Mucosa of stomach (tissue), 1 donor: ENCODE measurements at regions not wholly inside any gene's neighbourhood (a gene's known extent, or its start where the extent isn't known, plus 50 kb on each side); places are given as distances from the start of the nearest gene placed in this dataset.

Experiments used
- H3K27me3 ChIP-seq: one replicate; pipeline ENCODE4 v1.7.0; 2013; ENCODE audit warnings: mild to moderate bottlenecking, low read length; ENCODE audit not compliant: control insufficient read depth, insufficient read depth
- H3K36me3 ChIP-seq: one replicate; pipeline ENCODE4 v1.7.0; 2013; ENCODE audit warnings: low read length; ENCODE audit not compliant: control insufficient read depth, insufficient read depth
- H3K4me1 ChIP-seq: one replicate; pipeline ENCODE4 v1.7.0; 2013; ENCODE audit warnings: mild to moderate bottlenecking, low read length; ENCODE audit not compliant: control insufficient read depth, insufficient read depth
- H3K4me3 ChIP-seq: one replicate; pipeline ENCODE4 v1.7.0; 2013; ENCODE audit warnings: low read length
- H3K9ac ChIP-seq: one replicate; pipeline ENCODE4 v1.7.0; 2013; ENCODE audit warnings: mild to moderate bottlenecking, low read length, moderate library complexity
- H3K9me3 ChIP-seq: one replicate; pipeline ENCODE4 v1.7.0; 2013; ENCODE audit warnings: mild to moderate bottlenecking, low read length, moderate library complexity; ENCODE audit not compliant: control insufficient read depth
- donor health status: Pancreatic carcinoma.

- no peaks in the 10 kb centered on the region for H3K9me3 ChIP-seq
- H3K4me3 ChIP-seq: no peak overlapping the region
- H3K27me3 ChIP-seq: no peaks in the 10 kb centered on the region
- no peaks in the 10 kb centered on the region for H3K36me3 ChIP-seq
- peaks cover 6% of the 10 kb centered on the region for H3K4me1 ChIP-seq
- no peak overlapping the region for H3K9ac ChIP-seq
Measured at GRCh38 chrX:40346379-40346778, 234.4 kb upstream of the ATP6AP2 start.

DNA sequence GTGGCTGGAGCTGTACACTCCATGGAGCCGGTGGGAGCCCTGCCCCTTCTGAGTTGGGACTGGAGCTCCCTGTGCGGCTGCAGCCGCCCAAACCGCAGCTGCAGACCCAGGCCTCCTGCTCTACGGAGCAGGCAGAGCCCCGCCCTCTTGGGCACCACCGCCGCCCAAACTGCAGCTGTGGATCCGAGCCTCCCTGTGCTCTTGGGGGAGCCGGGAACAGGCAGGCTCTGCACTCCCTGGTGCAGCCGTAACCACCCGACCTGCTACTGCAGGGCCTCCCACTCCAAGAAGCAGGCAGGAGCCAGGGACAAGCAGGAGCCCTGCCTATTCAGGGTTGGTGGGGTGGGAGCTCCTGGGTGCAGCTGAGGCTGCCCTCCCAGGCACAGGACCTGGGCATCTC, 237.5 kb upstream of the ATP6AP2 start:
- no peak overlapping the region for H3K9ac ChIP-seq
- no peaks in the 10 kb centered on the region for H3K36me3 ChIP-seq
- H3K4me1 ChIP-seq: no peaks in the 10 kb centered on the region
- no peaks in the 10 kb centered on the region for H3K9me3 ChIP-seq
- H3K4me3 ChIP-seq: no peak overlapping the region
- no peaks in the 10 kb centered on the region for H3K27me3 ChIP-seq

- Histone ChIP-seq H3K4me3 (no peak overlapping the region), H3K36me3 (no peaks in the 10 kb centered on the region), H3K4me1 (no peaks in the 10 kb centered on the region), H3K9me3 (no peaks in the 10 kb centered on the region), H3K9ac (no peak overlapping the region), H3K27me3 (no peaks in the 10 kb centered on the region)
Measured at GRCh38 chrX:40340116-40340515, 240.7 kb upstream of the ATP6AP2 start.

DNA sequence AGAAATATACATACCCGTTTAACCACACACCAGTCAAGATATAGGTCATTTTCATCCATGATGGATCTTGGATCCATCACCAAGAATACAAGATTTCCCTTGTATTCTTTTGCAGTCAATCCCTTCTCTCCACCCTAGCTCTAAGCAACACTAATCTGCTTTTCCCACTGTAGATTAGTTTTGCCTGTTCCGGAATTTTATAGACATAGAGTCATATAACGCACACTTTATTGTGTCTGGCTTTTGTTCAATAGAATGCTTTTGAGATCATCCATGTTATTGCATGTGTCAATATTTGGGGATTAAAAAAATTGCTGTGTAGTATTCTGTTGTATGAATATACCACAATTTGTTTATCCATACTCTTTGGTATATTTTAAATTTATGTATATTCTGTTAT, 235.6 kb upstream of the BCOR start:
- H3K9ac ChIP-seq: no peak overlapping the region
- H3K36me3 ChIP-seq: no peaks in the 10 kb centered on the region

DNA sequence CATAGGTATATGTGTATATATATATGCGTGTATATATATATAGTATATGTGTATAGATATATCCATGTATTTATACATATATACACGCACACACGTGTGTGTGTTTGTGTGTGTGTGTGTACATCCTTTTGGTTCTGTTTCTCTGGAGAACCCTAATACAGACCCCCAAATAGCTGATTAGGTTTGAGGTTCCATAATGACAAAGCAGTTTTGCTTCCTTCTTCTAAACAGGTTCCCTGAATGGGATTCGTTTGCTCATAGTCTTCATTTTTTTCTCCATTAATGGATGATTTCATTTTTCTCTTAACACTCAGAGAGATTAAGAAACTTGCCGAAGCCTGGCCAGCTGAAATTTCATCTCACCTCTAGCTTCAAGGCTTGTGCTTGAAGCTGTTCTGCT, 234.0 kb upstream of the BCOR start:
- Histone ChIP-seq H3K9ac (no peak overlapping the region), H3K4me1 (no peaks in the 10 kb centered on the region), H3K9me3 (no peaks in the 10 kb centered on the region), H3K4me3 (no peak overlapping the region), H3K36me3 (no peaks in the 10 kb centered on the region), H3K27me3 (no peaks in the 10 kb centered on the region)

More for the DNA sequence above, 235.6 kb upstream of the BCOR start:
- no peaks in the 10 kb centered on the region for H3K9me3 ChIP-seq
- no peak overlapping the region for H3K4me3 ChIP-seq
- no peaks in the 10 kb centered on the region for H3K27me3 ChIP-seq
- no peaks in the 10 kb centered on the region for H3K4me1 ChIP-seq

DNA sequence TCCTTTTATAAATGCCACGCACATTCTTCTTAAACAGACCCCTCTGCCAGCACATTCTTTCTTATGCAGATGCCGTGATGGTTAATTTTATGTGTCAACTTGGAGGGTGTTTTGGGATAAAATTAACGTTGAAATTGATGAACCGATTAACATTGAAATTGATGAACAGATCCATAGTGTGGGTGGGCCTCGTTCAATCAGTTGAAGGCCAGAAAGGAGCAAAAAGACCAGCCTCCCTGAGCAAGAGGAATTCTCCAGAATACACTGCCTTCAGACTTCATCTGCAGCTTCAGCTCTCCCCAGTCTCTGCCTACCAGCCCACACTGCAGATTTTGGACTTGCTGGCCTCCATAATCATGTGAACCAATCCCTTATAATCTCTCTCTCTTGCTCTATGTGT, 233.6 kb upstream of the BCOR start:
- no peaks in the 10 kb centered on the region for H3K27me3 ChIP-seq
- no peaks in the 10 kb centered on the region for H3K4me1 ChIP-seq
- no peak overlapping the region for H3K9ac ChIP-seq
- no peaks in the 10 kb centered on the region for H3K36me3 ChIP-seq
- H3K4me3 ChIP-seq: no peak overlapping the region
- no peaks in the 10 kb centered on the region for H3K9me3 ChIP-seq

GRCh38 chrX:40329616-40330015, 231.9 kb upstream of the BCOR start:
- no peaks in the 10 kb centered on the region for H3K27me3 ChIP-seq
- no peaks in the 10 kb centered on the region for H3K36me3 ChIP-seq
- H3K9me3 ChIP-seq: no peaks in the 10 kb centered on the region
- no peak overlapping the region for H3K4me3 ChIP-seq
- H3K4me1 ChIP-seq: no peaks in the 10 kb centered on the region
- H3K9ac ChIP-seq: no peak overlapping the region

- no peak overlapping the region for H3K4me3 ChIP-seq
- H3K9me3 ChIP-seq: no peaks in the 10 kb centered on the region
- H3K9ac ChIP-seq: no peak overlapping the region
- H3K36me3 ChIP-seq: no peaks in the 10 kb centered on the region
- H3K27me3 ChIP-seq: no peaks in the 10 kb centered on the region
- H3K4me1 ChIP-seq: no peaks in the 10 kb centered on the region
Measured at GRCh38 chrX:40327085-40327484, 229.3 kb upstream of the BCOR start.

- no peaks in the 10 kb centered on the region for H3K27me3 ChIP-seq
- H3K4me1 ChIP-seq: no peaks in the 10 kb centered on the region
- no peak overlapping the region for H3K9ac ChIP-seq
- no peaks in the 10 kb centered on the region for H3K9me3 ChIP-seq
- no peaks in the 10 kb centered on the region for H3K36me3 ChIP-seq
- no peak overlapping the region for H3K4me3 ChIP-seq
Measured at GRCh38 chrX:40326186-40326965, 228.6 kb upstream of the BCOR start.

DNA sequence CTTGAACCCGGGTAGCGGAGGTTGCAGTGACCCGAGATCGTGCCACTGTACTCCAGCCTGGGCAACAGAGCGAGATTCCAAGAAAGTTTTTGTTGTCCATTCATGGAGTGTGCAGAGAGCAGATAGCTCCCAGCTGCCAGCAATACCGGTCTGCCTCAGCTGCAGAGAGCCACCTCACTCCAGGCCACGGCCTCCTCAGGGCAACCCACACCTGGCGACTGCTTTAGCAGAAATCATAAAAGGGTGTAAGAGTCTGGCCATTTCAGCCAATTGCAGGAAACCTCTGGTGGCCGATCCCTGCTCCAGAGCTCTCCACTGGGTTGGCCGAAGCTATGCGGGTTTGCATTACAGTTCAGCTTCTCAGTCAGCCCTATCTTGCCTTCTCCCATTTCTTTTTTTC, 227.4 kb upstream of the BCOR start:
- no peaks in the 10 kb centered on the region for H3K36me3 ChIP-seq
- no peaks in the 10 kb centered on the region for H3K9me3 ChIP-seq
- H3K4me1 ChIP-seq: no peaks in the 10 kb centered on the region
- no peak overlapping the region for H3K4me3 ChIP-seq
- no peak overlapping the region for H3K9ac ChIP-seq
- H3K27me3 ChIP-seq: no peaks in the 10 kb centered on the region

DNA sequence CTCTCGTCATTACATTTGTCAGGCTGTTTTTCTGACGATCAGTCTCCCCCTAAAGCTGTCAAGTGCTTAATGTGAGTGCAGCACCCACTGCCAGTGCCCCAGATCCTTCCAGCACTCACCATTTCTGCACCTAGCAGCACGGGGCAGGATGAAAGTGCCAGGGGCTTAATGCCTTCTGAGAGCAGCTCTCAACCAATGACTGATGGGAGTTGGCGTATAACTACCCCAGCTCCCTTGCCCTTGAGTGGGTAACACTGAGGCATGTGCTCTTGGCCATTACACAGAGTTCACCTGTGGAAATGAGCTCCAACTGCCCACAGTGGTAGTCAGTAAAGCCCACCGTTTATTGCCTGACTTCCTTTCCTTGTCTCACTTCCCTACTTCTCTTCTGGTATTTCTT, 226.2 kb upstream of the BCOR start:
- H3K4me3 ChIP-seq: no peak overlapping the region
- H3K9me3 ChIP-seq: no peaks in the 10 kb centered on the region
- no peaks in the 10 kb centered on the region for H3K27me3 ChIP-seq
- H3K9ac ChIP-seq: no peak overlapping the region
- H3K4me1 ChIP-seq: no peaks in the 10 kb centered on the region
- H3K36me3 ChIP-seq: no peaks in the 10 kb centered on the region

GRCh38 chrX:40320819-40321218, 223.1 kb upstream of the BCOR start:
- Histone ChIP-seq H3K27me3 (no peaks in the 10 kb centered on the region), H3K4me1 (no peaks in the 10 kb centered on the region), H3K9ac (no peak overlapping the region), H3K9me3 (no peaks in the 10 kb centered on the region), H3K4me3 (no peak overlapping the region), H3K36me3 (no peaks in the 10 kb centered on the region)

GRCh38 chrX:40318801-40319200, 221.0 kb upstream of the BCOR start:
- no peaks in the 10 kb centered on the region for H3K36me3 ChIP-seq
- no peaks in the 10 kb centered on the region for H3K4me1 ChIP-seq
- H3K9ac ChIP-seq: no peak overlapping the region
- H3K27me3 ChIP-seq: no peaks in the 10 kb centered on the region
- H3K9me3 ChIP-seq: no peaks in the 10 kb centered on the region
- H3K4me3 ChIP-seq: no peak overlapping the region
